ENCODE measurements at regions not wholly inside any gene's neighbourhood (a gene's known extent, or its start where the extent isn't known, plus 50 kb on each side); places are given as distances from the start of the nearest gene placed in this dataset.
"Not testable (repeated sequence)": the region's sequence is repeated elsewhere in the genome, so short reads cannot be mapped to it uniquely, and the experiment has no call there.

- Histone ChIP-seq H3K36me3 (no peaks in the 10 kb centered on the region), H3K27me3 (ENCODE audit: low read depth) (no peaks in the 10 kb centered on the region), H3K27ac (replicated peaks) (no peak overlapping the region), H3K4me3 (no peak overlapping the region), H3K9me3 (replicated peaks) (no peaks in the 10 kb centered on the region), H3K4me1 (no peaks in the 10 kb centered on the region)
- TF ChIP-seq CTCF (IDR thresholded peaks at IDR 0.05; ENCODE audit: borderline replicate concordance): no peak
- no peak for DNase-seq
- intact Hi-C loops (cut with micrococcal nuclease): no loop called here
Observed at GRCh38 chr6:71672876-71673275, 213.5 kb upstream of the RIMS1 start.

GRCh38 chr6:71675386-71675785, 211.0 kb upstream of the RIMS1 start:
- Histone ChIP-seq H3K4me1 (no peaks in the 10 kb centered on the region), H3K9me3 (replicated peaks) (no peaks in the 10 kb centered on the region), H3K36me3 (no peaks in the 10 kb centered on the region), H3K27ac (replicated peaks) (no peak overlapping the region), H3K4me3 (no peak overlapping the region), H3K27me3 (ENCODE audit: low read depth) (no peaks in the 10 kb centered on the region)
- no peak for DNase-seq
- intact Hi-C loops (cut with micrococcal nuclease): no loop called here
- no peak for TF ChIP-seq CTCF (IDR thresholded peaks at IDR 0.05; ENCODE audit: borderline replicate concordance)

GRCh38 chr6:71676298-71676697, 210.1 kb upstream of the RIMS1 start:
- H3K4me3 ChIP-seq: no peak overlapping the region
- no peaks in the 10 kb centered on the region for H3K4me1 ChIP-seq
- no peak for DNase-seq
- no peaks in the 10 kb centered on the region for H3K36me3 ChIP-seq
- intact Hi-C loops (cut with micrococcal nuclease): no loop called here
- no peak for TF ChIP-seq CTCF (IDR thresholded peaks at IDR 0.05; ENCODE audit: borderline replicate concordance)
- H3K27ac ChIP-seq (replicated peaks): no peak overlapping the region
- H3K9me3 ChIP-seq (replicated peaks): no peaks in the 10 kb centered on the region
- no peaks in the 10 kb centered on the region for H3K27me3 ChIP-seq (ENCODE audit: low read depth)

GRCh38 chr6:71678091-71678490, 208.3 kb upstream of the RIMS1 start:
- Histone ChIP-seq H3K27me3 (ENCODE audit: low read depth) (no peaks in the 10 kb centered on the region), H3K27ac (replicated peaks) (no peak overlapping the region), H3K4me3 (no peak overlapping the region), H3K36me3 (no peaks in the 10 kb centered on the region), H3K4me1 (no peaks in the 10 kb centered on the region), H3K9me3 (replicated peaks) (no peaks in the 10 kb centered on the region)
- DNase-seq: no peak
- TF ChIP-seq CTCF (IDR thresholded peaks at IDR 0.05; ENCODE audit: borderline replicate concordance): no peak
- intact Hi-C loops (cut with micrococcal nuclease): no loop called here

- no peaks in the 10 kb centered on the region for H3K9me3 ChIP-seq (replicated peaks)
- no peak for DNase-seq
- intact Hi-C loops (cut with micrococcal nuclease): no loop called here
- H3K27me3 ChIP-seq (ENCODE audit: low read depth): no peaks in the 10 kb centered on the region
- no peak overlapping the region for H3K27ac ChIP-seq (replicated peaks)
- TF ChIP-seq CTCF (IDR thresholded peaks at IDR 0.05; ENCODE audit: borderline replicate concordance): no peak
- no peaks in the 10 kb centered on the region for H3K36me3 ChIP-seq
- H3K4me1 ChIP-seq: no peaks in the 10 kb centered on the region
- no peak overlapping the region for H3K4me3 ChIP-seq
Observed at GRCh38 chr6:71681234-71681867, 205.0 kb upstream of the RIMS1 start.

GRCh38 chr6:71686021-71686677, 200.2 kb upstream of the RIMS1 start:
- H3K27ac ChIP-seq (replicated peaks); DNase-seq; H3K9me3 ChIP-seq (replicated peaks); H3K4me1 ChIP-seq; H3K36me3 ChIP-seq; H3K4me3 ChIP-seq; H3K27me3 ChIP-seq (ENCODE audit: low read depth); intact Hi-C loops (cut with micrococcal nuclease): not testable (repeated sequence)
